ENCODE measurements at regions not wholly inside any gene's neighbourhood (a gene's known extent, or its start where the extent isn't known, plus 50 kb on each side); places are given as distances from the start of the nearest gene placed in this dataset.

DNA sequence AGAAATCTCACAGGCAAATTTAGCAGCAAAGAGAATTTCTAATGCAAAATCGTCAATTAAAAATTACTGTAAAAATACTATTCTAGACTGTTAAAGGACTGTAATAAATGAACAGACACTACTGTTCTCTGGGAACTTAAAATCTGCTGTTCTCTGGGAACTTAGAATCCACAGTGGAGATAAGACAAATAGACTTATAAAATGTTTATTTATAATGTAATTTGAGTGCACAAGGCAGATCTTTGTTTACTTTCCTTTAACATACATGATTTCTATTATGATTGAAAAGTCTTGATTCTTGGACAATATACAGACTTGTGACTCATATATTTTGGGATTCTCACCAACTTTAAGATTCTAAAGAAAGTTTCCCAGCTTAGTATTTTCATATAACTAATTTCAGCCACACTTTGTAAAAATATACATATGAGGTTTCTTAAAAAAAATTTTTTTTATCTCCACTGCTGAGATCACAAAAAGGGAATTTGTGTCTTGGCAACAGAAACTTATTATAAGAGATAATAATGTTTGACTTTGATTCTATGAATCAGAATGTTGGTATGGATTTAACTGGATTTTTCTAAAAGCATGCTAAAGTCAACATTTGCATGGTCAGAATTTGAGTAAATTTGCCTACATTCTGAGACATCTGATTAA is 166.3 kb upstream of the RHOBTB1 start:
- H3K4me2 ChIP-seq (ENCODE audit: low read depth, low read length): no peak overlapping the region
- in situ Hi-C loops (cut with HindIII; ENCODE audit: extremely low pct_ligation_motif_present, low pct_unique_long_range_greater_than_20kb): no loop called here
- CTCF ChIA-PET (ENCODE audit: low intra/inter-chr PET ratio, low total read pairs): no interaction called here
- H2AFZ ChIP-seq (ENCODE audit: low read length): no peak overlapping the region
- 0 out of 2 replicates have a peak, but pooled peaks cover 8% of the 10 kb centered on the region for H3K4me1 ChIP-seq (ENCODE audit: insufficient read depth, low read length)
- ATAC-seq (no peak), DNase-seq (ENCODE audit: low spot score) (no peak), FAIRE-seq (no peak)
- no peaks in the 10 kb centered on the region for H3K9me3 ChIP-seq (ENCODE audit: low read length)
- BruUV-seq (replicated peaks): no TSS peak
- H3K27ac ChIP-seq (ENCODE audit: extremely low read length, insufficient read depth, low read length): no peak overlapping the region
- WGBS (ENCODE audit: low lambda C conversion rate): 86% methylated on average over 1 of the region's 1 CpG
- H3K4me3 ChIP-seq (replicated peaks in 1 of 3; ENCODE audit: insufficient read depth in 1 of 3, low read depth in 2 of 3, low read length in 3 of 3): no peak overlapping the region
- no peaks in the 10 kb centered on the region for H3K27me3 ChIP-seq (ENCODE audit: control insufficient read depth in 1 of 2, insufficient read depth in 2 of 2, low read length in 2 of 2)
- POLR2A ChIA-PET: no interaction called here
- no peak overlapping the region for H3K9ac ChIP-seq (ENCODE audit: insufficient read depth, low read depth, low read length)
- intact Hi-C loops (cut with micrococcal nuclease; ENCODE audit: unreplicated experiment): no loop called here
- no peaks in the 10 kb centered on the region for H4K20me1 ChIP-seq (ENCODE audit: insufficient read depth, low read length)
- no peaks in the 10 kb centered on the region for H3K79me2 ChIP-seq (ENCODE audit: insufficient read depth, low read length)
- no peaks in the 10 kb centered on the region for H3K36me3 ChIP-seq (replicated peaks in 1 of 2; ENCODE audit: control insufficient read depth in 1 of 2, insufficient read depth in 2 of 2, low read length in 2 of 2)
- TF ChIP-seq SP1 (IDR thresholded peaks at IDR 0.05): no peak
- no peak for TF ChIP-seq SP1 (CRISPR knock-in tag; IDR thresholded peaks at IDR 0.05)
- no peak for TF ChIP-seq GMEB1 (CRISPR knock-in tag; IDR thresholded peaks at IDR 0.05; ENCODE audit: borderline replicate concordance)
- no peak for TF ChIP-seq KDM2A (CRISPR knock-in tag; IDR thresholded peaks at IDR 0.05; ENCODE audit: borderline replicate concordance, low read depth)
- TF ChIP-seq, protein P1, sequence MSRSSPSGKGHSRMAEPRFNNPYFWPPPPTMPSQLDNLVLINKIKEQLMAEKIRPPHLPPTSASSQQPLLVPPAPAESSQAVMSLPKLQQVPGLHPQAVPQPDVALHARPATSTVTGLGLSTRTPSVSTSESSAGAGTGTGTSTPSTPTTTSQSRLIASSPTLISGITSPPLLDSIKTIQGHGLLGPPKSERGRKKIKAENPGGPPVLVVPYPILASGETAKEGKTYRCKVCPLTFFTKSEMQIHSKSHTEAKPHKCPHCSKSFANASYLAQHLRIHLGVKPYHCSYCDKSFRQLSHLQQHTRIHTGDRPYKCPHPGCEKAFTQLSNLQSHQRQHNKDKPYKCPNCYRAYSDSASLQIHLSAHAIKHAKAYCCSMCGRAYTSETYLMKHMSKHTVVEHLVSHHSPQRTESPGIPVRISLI (CRISPR knock-in tag; IDR thresholded peaks at IDR 0.05; ENCODE audit: borderline replicate concordance): no peak
- TF ChIP-seq ZNF331 (CRISPR knock-in tag; IDR thresholded peaks at IDR 0.05): no peak
- TF ChIP-seq ZBTB39 (CRISPR knock-in tag; IDR thresholded peaks at IDR 0.05): no peak
- TF ChIP-seq, protein P2, sequence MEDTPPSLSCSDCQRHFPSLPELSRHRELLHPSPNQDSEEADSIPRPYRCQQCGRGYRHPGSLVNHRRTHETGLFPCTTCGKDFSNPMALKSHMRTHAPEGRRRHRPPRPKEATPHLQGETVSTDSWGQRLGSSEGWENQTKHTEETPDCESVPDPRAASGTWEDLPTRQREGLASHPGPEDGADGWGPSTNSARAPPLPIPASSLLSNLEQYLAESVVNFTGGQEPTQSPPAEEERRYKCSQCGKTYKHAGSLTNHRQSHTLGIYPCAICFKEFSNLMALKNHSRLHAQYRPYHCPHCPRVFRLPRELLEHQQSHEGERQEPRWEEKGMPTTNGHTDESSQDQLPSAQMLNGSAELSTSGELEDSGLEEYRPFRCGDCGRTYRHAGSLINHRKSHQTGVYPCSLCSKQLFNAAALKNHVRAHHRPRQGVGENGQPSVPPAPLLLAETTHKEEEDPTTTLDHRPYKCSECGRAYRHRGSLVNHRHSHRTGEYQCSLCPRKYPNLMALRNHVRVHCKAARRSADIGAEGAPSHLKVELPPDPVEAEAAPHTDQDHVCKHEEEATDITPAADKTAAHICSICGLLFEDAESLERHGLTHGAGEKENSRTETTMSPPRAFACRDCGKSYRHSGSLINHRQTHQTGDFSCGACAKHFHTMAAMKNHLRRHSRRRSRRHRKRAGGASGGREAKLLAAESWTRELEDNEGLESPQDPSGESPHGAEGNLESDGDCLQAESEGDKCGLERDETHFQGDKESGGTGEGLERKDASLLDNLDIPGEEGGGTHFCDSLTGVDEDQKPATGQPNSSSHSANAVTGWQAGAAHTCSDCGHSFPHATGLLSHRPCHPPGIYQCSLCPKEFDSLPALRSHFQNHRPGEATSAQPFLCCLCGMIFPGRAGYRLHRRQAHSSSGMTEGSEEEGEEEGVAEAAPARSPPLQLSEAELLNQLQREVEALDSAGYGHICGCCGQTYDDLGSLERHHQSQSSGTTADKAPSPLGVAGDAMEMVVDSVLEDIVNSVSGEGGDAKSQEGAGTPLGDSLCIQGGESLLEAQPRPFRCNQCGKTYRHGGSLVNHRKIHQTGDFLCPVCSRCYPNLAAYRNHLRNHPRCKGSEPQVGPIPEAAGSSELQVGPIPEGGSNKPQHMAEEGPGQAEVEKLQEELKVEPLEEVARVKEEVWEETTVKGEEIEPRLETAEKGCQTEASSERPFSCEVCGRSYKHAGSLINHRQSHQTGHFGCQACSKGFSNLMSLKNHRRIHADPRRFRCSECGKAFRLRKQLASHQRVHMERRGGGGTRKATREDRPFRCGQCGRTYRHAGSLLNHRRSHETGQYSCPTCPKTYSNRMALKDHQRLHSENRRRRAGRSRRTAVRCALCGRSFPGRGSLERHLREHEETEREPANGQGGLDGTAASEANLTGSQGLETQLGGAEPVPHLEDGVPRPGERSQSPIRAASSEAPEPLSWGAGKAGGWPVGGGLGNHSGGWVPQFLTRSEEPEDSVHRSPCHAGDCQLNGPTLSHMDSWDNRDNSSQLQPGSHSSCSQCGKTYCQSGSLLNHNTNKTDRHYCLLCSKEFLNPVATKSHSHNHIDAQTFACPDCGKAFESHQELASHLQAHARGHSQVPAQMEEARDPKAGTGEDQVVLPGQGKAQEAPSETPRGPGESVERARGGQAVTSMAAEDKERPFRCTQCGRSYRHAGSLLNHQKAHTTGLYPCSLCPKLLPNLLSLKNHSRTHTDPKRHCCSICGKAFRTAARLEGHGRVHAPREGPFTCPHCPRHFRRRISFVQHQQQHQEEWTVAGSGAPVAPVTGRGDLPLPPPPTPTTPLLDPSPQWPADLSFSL (CRISPR knock-in tag; IDR thresholded peaks at IDR 0.05): no peak
- no peak for TF ChIP-seq ZNF564 (CRISPR knock-in tag; IDR thresholded peaks at IDR 0.05)
- TF ChIP-seq, protein P3, sequence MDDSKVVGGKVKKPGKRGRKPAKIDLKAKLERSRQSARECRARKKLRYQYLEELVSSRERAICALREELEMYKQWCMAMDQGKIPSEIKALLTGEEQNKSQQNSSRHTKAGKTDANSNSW (CRISPR knock-in tag; IDR thresholded peaks at IDR 0.05; ENCODE audit: borderline replicate concordance): no peak
- TF ChIP-seq PHF21A (CRISPR knock-in tag; IDR thresholded peaks at IDR 0.05): no peak
